ENCODE measurements at regions not wholly inside any gene's neighbourhood (a gene's known extent, or its start where the extent isn't known, plus 50 kb on each side); places are given as distances from the start of the nearest gene placed in this dataset.

DNA sequence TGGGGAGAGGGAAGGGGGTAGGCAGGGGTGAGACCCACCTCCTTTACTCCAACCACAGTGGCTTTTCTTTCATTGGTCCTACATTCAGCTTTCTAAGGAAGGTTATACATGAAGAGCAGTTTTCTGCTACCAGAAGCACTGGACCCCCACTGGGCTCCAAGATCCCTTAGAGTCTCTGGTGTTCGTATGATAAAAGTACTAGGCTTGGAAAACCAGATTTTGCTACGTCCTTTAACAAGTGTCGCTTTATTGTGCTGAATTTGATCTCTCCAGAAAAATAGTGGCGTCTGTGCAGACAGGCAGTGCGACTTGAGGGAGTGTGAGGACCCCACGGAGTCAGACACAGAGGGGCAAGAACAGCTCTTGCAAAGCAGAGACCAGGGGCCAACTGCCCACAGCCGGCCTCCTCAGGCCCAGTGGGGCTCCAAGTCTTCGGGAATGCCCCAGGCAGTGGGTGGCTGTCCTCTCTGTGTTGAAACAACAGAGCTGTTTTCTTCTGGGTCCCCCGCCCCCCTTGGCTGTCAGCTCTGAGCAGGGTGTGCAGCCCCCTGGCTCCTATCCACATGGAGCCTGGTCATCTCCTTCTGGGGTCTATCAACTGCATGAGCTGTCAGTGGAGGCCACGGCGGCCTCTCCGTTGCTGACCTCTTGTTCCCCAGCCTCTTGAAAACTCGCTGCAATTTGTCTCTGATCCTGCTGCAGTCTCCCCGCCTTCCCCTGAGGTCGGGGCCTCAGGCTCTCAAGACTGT, 333.2 kb downstream of the RPS24 start:
- no peak for DNase-seq (ENCODE audit: low read depth)

DNA sequence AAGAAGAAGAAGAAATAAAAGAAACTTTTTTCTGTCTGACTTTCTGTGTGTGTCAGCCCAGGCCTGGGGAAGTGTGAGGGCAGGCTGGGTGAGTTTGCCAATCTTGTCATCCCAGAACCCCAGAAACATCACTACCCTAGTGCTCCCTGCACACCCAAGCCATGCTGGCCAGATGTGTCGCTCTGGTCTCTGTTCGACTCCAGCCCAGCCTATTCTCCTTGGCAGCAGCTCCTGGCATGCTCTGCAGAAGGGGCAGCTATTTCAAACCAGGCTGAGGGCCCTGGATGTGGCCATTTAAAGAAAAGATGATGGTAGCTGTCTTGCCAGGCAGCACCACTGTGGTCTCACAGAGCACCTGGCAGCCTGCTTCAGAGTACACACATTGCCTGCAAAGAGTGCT, 334.1 kb downstream of the RPS24 start:
- DNase-seq (ENCODE audit: low read depth), result no peak

DNA sequence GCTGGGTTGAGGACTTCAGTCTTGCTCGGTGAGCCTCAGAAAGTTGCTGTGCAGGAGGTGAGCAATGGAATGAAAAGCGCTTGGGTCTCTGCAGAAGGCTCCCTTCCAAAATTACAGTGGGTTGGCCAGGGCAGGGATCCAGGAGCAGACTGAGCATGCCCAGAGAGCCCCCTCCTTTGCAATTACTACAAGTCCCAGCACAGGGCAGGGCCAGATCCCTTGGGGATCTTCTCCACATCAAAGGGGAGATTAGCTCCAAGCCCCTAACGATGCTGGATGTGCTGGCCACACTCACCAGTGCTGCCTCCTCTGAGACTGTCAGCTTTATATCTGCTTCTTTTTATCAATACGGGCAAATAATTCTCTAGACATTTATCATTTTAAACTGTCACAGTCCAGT, 337.5 kb downstream of the RPS24 start:
- DNase-seq (ENCODE audit: low read depth), result no peak

DNA sequence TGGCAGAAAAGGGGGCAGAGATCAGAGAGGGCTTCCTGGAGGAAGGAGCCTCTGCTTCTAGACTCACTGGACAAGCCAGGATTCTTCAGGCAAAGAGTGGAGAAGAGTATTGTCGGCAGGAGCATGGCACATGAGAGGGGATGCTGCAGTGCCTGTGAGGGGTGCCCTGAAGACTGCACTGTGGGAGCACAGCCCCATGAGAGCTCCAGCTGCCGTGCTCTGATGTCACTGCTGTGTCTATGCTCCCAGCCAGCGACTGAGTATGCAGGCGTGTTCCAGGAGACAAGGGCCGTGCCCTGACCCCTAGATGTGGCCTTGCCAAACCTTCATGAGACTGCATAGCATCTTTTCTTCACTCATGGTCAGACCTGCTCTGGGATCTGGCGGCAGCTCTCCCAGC, 339.1 kb downstream of the RPS24 start:
- no peak for DNase-seq (ENCODE audit: low read depth)

DNA sequence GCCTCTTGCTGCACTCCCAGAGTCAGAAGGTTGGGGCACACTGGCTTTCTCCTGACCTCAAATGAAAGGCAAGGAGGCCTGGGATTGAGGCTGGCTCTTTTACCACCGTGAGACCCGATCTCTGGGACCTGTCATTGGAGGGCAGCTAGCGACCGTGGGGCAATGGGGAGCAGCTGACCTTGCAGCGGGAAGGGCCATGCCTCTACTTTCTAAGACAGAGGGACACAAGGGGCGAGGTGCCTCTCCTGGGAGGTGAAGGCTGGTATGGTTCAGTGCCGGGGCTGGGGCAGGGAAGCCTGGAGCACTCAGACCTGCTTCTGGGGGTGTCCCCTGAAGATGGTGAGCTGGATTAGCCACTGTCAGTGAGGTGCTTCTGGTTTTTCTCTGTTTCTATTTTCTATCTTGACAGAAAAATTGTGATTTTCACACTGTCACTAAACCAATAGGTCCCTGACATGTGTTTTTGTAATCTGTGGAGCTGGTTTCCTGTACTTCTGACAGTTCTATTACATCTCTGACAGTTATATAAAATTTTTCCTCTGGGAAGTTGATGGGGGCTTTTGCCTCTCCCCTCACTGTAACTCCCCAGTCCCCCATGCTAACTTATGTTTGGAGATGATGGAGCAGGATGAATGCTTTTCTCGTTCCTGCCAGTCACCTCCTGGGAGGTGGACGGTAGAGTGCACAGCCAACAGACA, 340.8 kb downstream of the RPS24 start:
- DNase-seq (ENCODE audit: low read depth), result no peak

DNA sequence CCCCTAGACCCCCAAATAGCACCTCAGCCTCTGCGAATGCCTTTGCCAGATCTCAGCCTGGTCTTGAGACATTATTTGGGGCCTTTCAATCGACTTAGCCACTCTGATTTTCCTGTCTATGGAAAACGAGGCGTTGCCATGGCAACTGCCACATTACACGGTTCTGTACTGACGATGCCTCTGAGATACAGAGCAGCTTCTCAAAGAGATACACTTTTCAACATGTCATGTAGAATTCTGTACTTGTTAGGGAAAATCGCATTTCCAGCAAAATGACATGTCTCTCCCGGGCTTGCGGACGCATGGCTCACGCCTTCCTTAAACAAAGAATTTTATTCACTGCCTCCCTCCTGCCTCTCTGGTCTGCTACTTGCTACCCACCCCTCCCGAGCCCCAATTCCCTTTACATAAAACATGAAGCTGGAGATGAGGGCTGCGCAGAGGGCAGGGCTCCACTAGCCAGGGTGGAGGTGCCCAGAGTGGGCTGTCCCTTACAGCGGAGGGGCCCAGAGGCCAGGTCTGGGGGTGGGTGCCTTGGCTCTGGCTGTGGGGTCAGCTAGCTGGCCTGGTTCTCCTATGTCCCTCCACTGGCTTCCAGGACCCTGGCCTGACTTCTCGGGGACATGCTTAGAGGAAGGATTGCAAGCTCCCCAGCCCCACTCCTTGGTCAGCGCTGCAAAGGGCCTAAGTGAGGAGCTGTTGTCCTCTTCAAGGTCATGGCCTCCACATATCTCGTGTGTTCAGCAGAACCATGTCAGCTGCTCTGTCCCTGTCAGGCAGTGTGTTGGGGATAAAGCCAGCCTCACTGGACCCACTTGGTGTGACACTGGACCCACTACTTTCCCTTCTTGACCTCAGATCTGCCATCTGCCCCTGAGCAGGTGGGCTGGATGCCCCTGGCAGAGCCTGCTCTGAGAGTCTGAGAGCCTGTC, 342.5 kb downstream of the RPS24 start:
- DNase-seq (ENCODE audit: low read depth), result no peak

DNA sequence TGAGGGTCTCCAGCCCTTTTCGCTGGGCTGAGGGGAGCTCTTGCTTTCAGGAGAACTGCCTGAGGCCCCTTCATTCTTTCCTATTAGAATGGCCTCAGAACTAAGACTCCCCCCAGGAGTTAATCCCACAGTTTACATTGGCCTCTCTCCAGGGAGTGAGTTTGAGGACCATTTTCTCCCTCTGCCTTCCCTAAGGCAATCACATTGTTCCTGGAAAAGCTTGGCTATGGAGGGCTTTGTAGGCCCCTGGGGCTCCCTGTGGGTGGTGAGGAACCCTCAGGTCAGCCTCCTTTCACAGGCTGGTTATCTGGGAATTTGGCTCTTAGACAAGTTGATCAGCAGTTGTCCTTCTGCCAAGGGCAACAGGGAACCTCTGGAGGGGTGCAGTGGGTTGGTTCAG, 343.7 kb downstream of the RPS24 start:
- DNase-seq (ENCODE audit: low read depth), result no peak

DNA sequence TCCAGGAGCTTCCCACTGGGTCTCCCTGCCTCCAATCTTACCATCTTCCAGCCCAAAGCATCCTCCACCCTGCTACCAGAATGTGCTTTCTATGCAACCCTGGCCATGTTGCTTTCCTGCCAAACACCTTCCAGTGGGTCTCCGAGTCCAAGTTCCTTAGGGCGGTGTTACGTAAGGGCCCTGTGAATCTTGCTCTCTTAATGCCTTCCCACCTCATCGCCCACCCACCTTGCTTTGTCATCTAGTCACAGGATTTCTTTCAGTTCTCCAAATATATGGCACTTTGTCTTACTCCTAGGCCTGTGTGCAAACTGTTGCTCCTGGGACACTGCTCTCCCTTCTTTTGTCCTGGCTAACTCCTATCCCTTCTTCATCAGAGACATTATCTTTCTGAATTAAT, 344.5 kb downstream of the RPS24 start:
- DNase-seq (ENCODE audit: low read depth), result no peak

DNA sequence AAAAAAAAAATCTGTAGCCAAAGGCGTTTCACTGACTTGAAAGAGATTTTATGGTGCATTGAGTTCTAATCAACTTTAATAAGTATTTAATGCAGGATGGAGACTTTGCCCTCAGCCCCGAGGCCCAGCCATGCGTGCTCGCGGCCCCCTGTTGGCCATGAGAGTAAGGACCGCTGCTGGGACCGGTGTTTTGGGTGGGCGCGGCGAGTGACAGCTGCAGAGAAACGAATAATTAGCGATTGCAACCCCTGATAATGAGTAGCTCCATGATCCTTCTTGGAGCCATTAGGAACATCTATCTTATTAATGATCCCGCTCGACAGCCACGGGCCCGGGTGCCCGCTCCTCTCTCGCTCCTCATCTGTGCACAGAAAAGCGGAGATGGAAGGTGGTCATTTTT, 347.4 kb downstream of the RPS24 start:
- DNase-seq (ENCODE audit: low read depth), result no peak

DNA sequence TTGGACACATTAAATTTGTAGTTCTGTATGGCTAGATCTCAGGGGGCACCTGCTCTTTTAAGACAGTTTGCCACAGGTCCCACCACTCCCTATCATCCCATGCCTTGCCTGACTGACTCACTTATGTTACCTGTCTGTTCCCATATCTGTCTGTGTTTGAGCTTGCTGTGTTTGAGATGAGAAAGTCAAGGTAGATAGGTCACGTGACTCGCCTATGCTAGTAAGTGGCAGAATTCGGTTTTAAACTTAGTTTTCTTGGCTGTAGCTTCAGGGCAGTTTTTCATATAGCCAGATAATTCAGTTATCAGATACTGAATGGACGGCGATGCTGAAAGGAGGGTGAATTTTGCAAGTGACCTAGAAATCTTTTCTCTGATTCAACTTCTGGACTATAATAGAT, 348.4 kb downstream of the RPS24 start:
- no peak for DNase-seq (ENCODE audit: low read depth)

DNA sequence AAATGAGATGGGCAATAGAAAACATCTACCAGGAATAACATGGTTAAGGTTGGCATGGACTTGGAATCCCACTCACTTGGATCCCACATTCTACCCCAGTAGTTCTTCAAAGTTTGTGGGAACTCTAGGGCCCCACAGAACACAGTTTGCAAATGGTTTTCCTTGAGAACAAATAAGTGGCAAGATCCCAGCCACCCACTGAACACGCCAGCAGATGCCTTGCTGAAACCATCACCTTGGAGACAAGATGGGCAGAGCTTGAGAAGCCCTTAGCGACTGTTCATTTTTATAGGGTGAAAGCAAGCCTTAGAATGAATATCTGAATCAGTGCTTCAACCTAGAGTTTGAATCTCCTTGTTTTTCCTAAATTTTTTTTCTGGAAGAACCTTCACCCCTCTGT, 349.1 kb downstream of the RPS24 start:
- DNase-seq (ENCODE audit: low read depth), result no peak

DNA sequence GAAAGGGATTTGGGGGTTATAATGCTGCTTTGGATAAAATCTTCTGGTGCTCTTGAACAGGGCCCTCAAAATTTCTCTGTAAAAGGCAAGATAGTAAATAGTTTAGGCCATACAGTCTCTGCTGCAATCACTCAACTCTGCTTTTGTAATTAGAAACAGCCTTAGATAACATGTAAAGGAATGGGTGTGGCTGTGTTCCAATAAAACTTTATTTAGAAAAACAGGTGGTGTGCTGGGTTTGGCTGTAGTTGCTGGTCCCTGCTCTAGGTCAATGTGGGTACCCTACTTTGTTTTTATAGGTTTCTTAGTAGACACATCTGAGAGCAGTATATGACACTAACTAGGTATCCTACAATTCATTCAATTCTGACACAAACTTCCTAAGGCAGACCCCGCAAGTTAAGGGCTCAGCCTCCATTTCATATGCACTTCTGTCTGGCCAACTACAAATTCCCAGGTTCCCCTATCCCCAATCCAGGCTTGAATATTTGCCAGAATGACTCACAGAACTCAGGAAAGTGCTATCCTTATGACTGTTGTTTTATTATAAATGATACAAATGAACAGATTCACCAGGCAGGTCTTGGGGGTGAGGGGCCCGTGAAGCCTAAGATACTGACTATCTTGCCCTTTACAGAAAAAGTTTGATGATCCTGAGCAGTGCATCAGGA, 349.9 kb downstream of the RPS24 start:
- DNase-seq (ENCODE audit: low read depth), result no peak

DNA sequence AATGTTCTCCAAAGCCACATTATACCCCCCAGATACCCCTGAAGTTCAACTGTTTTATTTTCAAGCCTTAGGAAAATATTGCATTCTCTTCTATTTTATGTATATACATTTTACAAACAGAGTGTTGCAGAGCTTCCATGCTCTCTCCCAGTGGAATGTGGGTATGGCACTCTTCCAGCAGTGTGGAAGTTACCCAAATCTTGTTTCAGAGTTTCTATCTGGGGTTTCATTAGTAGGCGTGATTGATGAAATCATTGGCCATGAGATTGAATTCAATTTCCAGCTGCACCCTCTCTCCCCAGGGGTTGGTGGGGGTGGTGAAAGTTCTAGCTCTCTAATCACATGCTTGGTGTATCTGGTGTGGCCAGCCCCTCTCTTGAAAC, 350.4 kb downstream of the RPS24 start:
- DNase-seq (ENCODE audit: low read depth), result no peak

DNA sequence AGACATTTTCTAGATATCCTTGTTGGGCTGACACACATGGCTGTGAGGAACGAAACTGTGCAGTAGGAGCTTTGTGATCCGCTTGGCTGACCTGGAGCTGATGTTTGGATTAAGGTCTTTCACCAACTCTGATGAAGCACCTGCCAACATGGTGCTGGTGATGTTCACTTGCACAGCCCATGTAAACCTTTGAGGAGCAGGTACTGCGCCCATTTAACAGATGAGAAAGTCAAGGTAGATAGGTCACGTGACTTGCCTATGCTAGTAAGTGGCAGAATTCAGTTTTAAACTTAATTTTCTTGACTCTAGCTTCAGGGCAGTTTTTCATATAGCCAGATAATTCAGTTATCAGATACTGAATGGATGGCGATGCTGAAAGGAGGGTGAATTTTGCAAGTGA, 351.9 kb downstream of the RPS24 start:
- DNase-seq (ENCODE audit: low read depth), result no peak

DNA sequence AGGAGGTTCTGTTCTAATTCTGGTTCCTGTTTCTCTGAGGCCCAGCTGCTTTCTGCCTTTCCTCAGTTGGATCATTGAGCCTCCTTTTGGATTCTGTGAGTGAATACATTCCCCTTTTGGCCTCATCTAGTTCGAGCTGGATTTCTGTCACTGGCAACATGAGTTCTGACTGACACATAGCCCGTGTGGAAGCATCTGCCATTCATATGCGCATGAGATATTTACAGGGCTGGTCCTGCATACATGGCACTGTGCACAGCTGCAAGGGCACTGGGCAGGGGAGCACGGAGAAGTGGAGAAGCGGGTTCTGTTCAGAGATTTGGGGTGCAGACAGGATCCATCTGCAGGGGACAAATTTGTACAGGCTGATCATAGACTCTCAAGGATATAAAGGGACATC, 352.8 kb downstream of the RPS24 start:
- DNase-seq (ENCODE audit: low read depth), result no peak

DNA sequence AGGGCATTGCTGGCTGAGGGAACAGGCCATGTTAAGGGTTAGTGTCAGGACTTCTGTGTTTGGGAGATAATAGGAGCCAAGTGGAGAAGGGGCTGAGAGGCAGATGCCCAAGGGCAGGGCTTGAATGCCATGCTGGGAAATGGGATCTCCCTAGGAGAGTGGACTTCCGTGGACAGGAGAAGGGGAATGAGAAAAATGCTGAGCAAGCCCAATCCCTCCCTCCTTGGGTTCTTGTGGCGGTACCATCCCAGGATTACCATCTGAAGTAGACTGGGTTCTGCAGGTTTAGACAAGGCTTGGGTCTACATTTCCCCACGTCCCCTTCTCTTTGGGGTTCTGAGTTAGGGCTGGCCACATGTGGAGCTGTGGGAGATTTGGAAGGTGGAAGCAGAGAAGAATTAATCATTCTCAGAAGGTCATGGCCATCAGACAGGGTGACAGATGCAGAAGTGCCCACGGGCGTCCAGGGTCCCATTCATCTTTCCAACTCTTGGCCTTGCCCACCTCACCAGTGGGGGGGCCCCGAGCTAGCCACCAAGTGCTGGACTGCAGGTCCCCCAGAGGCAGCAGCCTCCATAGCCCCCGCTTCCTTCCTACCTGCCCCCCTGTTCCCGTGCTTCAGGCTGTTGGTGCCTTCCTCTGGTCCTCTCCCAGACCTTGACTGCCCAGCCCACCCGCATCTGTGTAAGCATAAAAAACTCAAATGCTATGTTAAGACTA, 354.8 kb downstream of the RPS24 start:
- DNase-seq (ENCODE audit: low read depth), result no peak

DNA sequence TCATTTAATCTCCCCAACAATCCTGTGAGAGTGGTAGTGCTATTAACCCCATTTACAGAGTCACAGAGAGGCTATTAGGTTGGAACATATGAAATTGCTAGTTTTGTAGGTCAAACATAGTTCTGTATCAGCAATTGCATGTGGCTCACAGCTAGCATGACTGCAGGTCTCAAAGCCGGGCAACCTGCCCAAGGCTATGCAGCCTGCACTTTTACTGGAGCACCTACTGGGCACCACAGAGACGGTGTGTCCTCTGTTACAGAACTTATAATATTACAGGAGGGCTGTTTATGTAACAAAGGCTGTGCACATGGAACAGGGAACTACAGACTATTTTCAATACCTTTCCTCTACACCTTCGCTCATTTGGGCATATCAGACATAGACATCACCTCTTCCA, 355.8 kb downstream of the RPS24 start:
- no peak for DNase-seq (ENCODE audit: low read depth)

DNA sequence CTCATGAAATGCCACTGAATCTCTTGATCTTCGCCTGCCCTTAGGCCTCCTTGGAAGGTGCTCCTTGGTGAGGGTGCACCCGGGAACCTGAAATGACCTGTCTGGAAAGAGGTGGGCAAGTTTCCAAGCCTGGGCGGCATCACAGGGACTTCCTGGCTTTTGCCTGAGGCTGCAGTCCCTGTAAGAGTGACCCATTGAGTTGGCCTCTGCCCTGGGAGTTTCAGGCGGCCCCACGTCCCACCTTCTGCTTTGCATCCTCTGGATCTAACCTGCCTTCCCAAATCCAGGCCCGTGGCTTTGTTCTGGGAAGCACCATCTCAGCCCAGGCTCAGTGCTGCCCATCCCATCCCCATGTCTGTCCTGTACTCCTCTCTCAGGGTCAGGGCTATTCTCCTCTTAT, 356.4 kb downstream of the RPS24 start:
- no peak for DNase-seq (ENCODE audit: low read depth)

DNA sequence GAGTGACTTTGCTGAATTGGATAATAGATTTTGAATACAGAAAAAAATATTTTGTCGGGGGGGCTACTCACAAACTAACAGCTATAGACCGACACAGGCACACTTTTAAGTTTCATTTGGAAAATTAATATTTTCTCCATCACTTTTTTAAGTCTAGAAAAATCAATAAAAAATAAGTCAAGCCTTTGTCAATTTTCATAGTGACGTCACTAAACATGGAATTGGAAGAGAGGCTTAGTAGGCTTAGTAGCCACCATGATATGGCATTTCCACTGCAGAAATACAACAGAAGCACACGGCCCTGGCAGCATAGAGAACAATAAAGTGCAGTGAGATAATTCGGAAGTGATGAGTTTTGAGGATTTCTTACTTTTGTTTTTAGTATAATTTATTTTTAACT, 357.2 kb downstream of the RPS24 start:
- DNase-seq (ENCODE audit: low read depth), result no peak

DNA sequence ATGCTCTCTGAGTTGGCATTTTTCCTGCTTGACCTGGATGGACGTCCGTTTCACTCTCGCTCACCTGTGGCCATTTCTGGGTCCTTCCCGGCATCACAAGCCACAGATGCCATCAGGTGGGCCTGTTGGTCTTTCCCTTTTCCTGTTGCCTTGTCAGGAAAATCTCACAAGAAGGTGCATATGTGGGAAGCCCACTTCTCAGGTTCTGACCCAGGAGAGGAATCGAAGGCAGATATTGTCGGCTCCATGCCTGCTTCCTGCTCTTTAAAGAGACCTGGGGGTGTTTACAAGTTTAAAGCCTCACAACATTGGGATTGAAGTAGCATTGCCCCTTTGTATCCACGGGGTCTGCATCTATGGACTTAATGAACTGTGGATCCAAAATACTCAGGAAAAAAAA, 357.9 kb downstream of the RPS24 start:
- DNase-seq (ENCODE audit: low read depth), result no peak

DNA sequence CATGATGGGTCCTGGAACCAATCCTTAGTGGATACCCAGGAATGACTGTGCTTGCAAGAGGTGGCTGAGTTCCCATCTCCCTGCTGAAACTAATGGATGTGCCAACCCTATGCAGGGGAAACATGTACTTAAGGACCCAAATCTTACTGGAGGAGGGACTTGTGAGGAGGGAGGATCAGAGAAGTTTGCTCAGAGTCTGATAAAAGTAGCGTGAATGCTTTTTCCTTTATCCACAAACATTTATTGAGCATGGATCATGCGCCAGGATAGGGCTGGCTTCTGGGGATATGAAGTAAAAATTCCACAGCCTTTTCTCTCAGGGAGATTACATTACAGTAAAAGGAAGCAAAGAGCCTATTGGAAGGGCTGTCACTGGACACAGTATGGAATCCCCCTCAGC, 358.5 kb downstream of the RPS24 start:
- no peak for DNase-seq (ENCODE audit: low read depth)

DNA sequence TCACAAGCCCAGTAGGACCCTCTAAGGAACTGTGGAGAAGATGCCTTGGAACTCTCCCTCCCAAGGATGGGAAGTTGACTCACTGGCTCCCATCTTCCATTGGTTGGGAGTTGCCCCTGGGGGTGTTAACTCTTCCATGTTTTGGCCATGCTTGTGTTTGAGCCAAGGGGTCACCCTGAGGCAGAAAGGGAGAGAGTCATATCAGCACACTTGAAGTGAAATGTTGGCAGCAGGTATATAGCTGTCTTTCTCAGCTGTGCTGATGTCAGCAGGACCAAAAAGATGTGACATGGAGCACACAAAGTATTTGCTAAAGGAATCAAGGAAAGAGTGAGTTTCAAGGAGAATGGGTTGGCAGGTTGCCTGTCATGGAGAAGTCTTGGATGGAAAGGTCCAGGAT, 359.4 kb downstream of the RPS24 start:
- DNase-seq (ENCODE audit: low read depth), result no peak
